GM23338 (cell line): ENCODE measurements at regions not wholly inside any gene's neighbourhood (a gene's known extent, or its start where the extent isn't known, plus 50 kb on each side); places are given as distances from the start of the nearest gene placed in this dataset.

Experiments
- ATAC-seq: fragments of 200-7000 bp; cut with Tn5 transposase; 3 replicates; pipeline ENCODE4 v1.9.1; 2020
- DNase-seq: peaks from one replicate; pipeline ENCODE4 v3.0.0-alpha.2; 2015; ENCODE audit warnings: low spot score
- H2AFZ ChIP-seq: fragments of 200-600 bp; sonication (generic); 2 replicates; pipeline ENCODE4 v1.8.0; 2016; ENCODE audit warnings: antibody characterized with exemption, mild to moderate bottlenecking, moderate library complexity
- H3F3A ChIP-seq: fragments of 200-600 bp; sonication (generic); replicated peaks from 2 replicates; pipeline ENCODE4 v1.8.0; 2017; ENCODE audit warnings: antibody characterized with exemption, mixed run types, low read depth
- H3K27ac ChIP-seq: fragments of 200-600 bp; sonication (generic); 2 replicates; pipeline ENCODE4 v1.6.1; 2016; ENCODE audit warnings: low read depth
- H3K27me3 ChIP-seq: fragments of 200-600 bp; sonication (generic); 2 replicates; pipeline ENCODE4 v1.8.0; 2016; ENCODE audit warnings: mild to moderate bottlenecking, mixed run types, moderate library complexity; ENCODE audit not compliant: insufficient read depth
- H3K36me3 ChIP-seq: fragments of 200-600 bp; sonication (generic); 2 replicates; pipeline ENCODE4 v1.8.0; 2016; ENCODE audit warnings: mild to moderate bottlenecking; ENCODE audit not compliant: insufficient read depth
- H3K4me1 ChIP-seq: fragments of 200-600 bp; sonication (generic); 2 replicates; pipeline ENCODE4 v1.8.0; 2016; ENCODE audit warnings: mild to moderate bottlenecking, moderate library complexity; ENCODE audit not compliant: insufficient read depth
- H3K4me2 ChIP-seq: fragments of 200-600 bp; sonication (generic); 2 replicates; pipeline ENCODE4 v1.7.1; 2017; ENCODE audit warnings: mixed run types
- H3K4me3 ChIP-seq: fragments of 200-600 bp; sonication (generic); 2 replicates; pipeline ENCODE4 v1.6.1; 2016; ENCODE audit warnings: mixed run types
- H3K79me2 ChIP-seq: fragments of 200-600 bp; sonication (generic); replicated peaks from 2 replicates; pipeline ENCODE4 v1.8.0; 2017; ENCODE audit warnings: mild to moderate bottlenecking; ENCODE audit not compliant: insufficient read depth
- H3K9me2 ChIP-seq: fragments of 200-600 bp; sonication (generic); 2 replicates; pipeline ENCODE4 v1.8.0; 2017; ENCODE audit not compliant: insufficient read depth
- H4K20me1 ChIP-seq: fragments of 200-600 bp; sonication (generic); replicated peaks from 2 replicates; pipeline ENCODE4 v1.8.0; 2017; ENCODE audit warnings: mild to moderate bottlenecking; ENCODE audit not compliant: insufficient read depth
- H3K27ac Mint-ChIP-seq: 2 replicates; pipeline ENCODE4 v1.8.0; 2020; ENCODE audit warnings: inconsistent platforms, mild to moderate bottlenecking, moderate library complexity, mixed read lengths
- H3K27me3 Mint-ChIP-seq: 3 replicates; pipeline ENCODE4 v1.8.0; 2022; ENCODE audit warnings: low read depth, mild to moderate bottlenecking, moderate library complexity, mixed read lengths, inconsistent platforms; ENCODE audit not compliant: insufficient read depth, poor library complexity
- H3K36me3 Mint-ChIP-seq: 3 replicates; pipeline ENCODE4 v1.8.0; 2021; ENCODE audit warnings: low read depth, mild to moderate bottlenecking, inconsistent platforms, moderate library complexity, mixed read lengths
- H3K4me1 Mint-ChIP-seq: 3 replicates; pipeline ENCODE4 v1.8.0; 2020; ENCODE audit warnings: mild to moderate bottlenecking, inconsistent platforms, mixed read lengths
- H3K4me3 Mint-ChIP-seq: 3 replicates; pipeline ENCODE4 v1.8.0; 2021; ENCODE audit warnings: moderate library complexity, mild to moderate bottlenecking, inconsistent platforms, mixed read lengths
- H3K9me3 Mint-ChIP-seq: 3 replicates; pipeline ENCODE4 v1.8.0; 2020; ENCODE audit warnings: moderate library complexity, mild to moderate bottlenecking, inconsistent platforms, mixed read lengths
- CREB1 ChIP-seq: fragments of 250-450 bp; sonication (Bioruptor Pico); IDR thresholded peaks from 2 replicates; pipeline ENCODE4 v1.5.0; 2020; ENCODE audit warnings: low read depth, mild to moderate bottlenecking, moderate library complexity
- EZH2 ChIP-seq: fragments of 200-600 bp; sonication (generic); IDR thresholded peaks from one replicate; pipeline ENCODE4 v1.8.0; 2017; ENCODE audit warnings: antibody characterized with exemption, mild to moderate bottlenecking, low read depth; ENCODE audit not compliant: unreplicated experiment
- EZH2phosphoT487 ChIP-seq: fragments of 200-600 bp; sonication (generic); IDR thresholded peaks from one replicate; pipeline ENCODE4 v1.8.1; 2018; ENCODE audit warnings: antibody characterized with exemption; ENCODE audit not compliant: unreplicated experiment
- JUNB ChIP-seq: IDR thresholded peaks from one replicate; pipeline ENCODE4 v1.6.1; 2016; ENCODE audit warnings: antibody characterized with exemption; ENCODE audit not compliant: unreplicated experiment
- POLR2AphosphoS5 ChIP-seq: IDR thresholded peaks from 2 replicates; pipeline ENCODE4 v1.6.1; 2016; ENCODE audit warnings: antibody characterized with exemption, low read depth
- ZNF114 ChIP-seq: fragments of 250-450 bp; sonication (Bioruptor Pico); IDR thresholded peaks from 2 replicates; pipeline ENCODE4 v1.5.0; 2020; ENCODE audit warnings: mild to moderate bottlenecking, moderate library complexity
- TF ChIP-seq, protein P1 (sequence below): fragments of 250-450 bp; sonication (Bioruptor Pico); IDR thresholded peaks from 2 replicates; pipeline ENCODE4 v1.5.0; 2020; ENCODE audit warnings: mild to moderate bottlenecking, moderate library complexity
- TF ChIP-seq, protein P2 (sequence below), 2 experiments: fragments of 200-600 bp in 1 of 2; sonication (generic) in 1 of 2; conservative IDR thresholded peaks; 2 replicates each; pipeline versions ENCODE4 v1.5.1 to v1.6.1; 2016 to 2017; ENCODE audit warnings: antibody characterized with exemption in 2 of 2, low read depth in 2 of 2, mild to moderate bottlenecking in 2 of 2, moderate library complexity in 1 of 2

DNA sequence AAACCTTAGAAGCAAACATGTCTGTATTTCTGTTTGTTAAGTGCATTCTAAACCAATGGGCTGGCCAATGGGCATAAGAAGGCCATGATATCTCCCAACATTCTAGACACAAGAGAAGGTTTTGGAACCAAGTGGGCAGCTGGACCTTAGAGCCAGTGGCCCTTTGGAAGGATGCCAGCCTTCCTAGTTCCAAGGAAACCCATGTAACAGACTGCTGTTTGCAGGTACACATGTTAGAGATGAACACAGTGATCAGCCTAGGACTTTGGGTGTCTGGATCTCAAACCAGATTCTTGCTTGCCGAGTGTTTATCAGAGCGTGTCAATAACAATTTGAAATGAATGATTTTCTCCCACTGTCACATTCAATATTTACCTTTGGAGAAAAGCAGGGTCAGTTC, 97.5 kb upstream of the COPS8 start:
- DNase-seq (no peak), ATAC-seq (no peak)
- H2AFZ ChIP-seq, result no peak overlapping the region
- Mint-ChIP-seq H3K9me3 (peaks cover 5% of the 10 kb centered on the region), H3K27ac (no peak overlapping the region), H3K36me3 (peaks cover 3% of the 10 kb centered on the region; the same call in 1 of the 3 replicates), H3K4me3 (no peak overlapping the region), H3K4me1 (no peaks in the 10 kb centered on the region), H3K27me3 (no peaks in the 10 kb centered on the region)
- no peaks in the 10 kb centered on the region for H3F3A ChIP-seq
- H3K4me1 ChIP-seq, result no peaks in the 10 kb centered on the region
- H3K4me3 ChIP-seq, result no peak overlapping the region
- peaks cover 11% of the 10 kb centered on the region; the same call in 1 of the 2 replicates for H3K9me2 ChIP-seq
- H3K27me3 ChIP-seq, result no peaks in the 10 kb centered on the region
- H4K20me1 ChIP-seq, result no peaks in the 10 kb centered on the region
- H3K36me3 ChIP-seq, result no peaks in the 10 kb centered on the region
- no peak overlapping the region for H3K27ac ChIP-seq
- H3K79me2 ChIP-seq, result no peaks in the 10 kb centered on the region
- TF ChIP-seq ZNF114 (CRISPR knock-in tag), result no peak
- no peak overlapping the region for H3K4me2 ChIP-seq

DNA sequence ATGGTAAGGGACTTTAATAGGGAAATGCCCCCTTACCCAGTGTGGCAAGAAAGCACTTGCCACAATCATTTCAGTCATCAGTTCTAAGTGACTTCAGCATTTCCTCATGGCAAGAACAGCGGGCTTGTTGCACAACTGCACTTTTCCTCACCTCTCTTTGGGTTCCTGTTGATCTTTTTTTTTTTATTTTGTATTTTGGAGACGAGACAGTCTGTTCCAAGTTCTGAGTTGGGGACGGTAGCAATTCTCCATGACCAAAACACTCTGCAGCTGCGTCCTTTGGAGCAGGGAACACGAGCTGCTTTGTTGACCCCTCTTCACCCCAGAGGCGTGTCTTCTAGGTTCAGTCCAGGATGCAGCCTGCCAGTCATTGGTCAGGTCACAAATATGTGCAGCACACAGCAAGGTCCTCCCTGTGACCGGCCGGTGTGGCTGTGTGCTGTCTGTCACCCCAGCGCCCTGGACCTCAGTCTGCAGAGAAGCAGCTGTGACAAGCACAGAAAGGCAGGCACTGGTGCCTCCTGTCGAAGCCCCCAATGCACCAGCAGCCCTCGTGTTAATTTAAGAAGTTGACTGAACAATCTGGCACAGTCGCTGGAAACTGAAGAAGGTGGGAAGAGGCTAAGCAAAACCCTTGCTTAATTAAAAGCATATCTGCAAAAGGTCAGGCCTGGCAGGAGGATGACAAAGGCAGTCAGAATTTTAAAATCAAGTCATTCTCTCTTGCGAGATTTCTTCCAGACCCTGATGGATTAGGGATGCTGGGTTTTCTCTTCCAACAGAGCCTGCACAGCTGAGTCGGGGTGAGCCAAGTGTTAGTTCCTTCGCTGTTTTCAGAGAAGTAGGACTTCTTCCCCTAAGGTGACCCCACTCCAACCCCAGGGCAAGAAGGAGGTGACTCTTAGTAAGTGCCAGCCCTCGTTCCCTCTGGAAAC, 96.7 kb upstream of the COPS8 start:
- H3F3A ChIP-seq, result no peaks in the 10 kb centered on the region
- no peak overlapping the region for H2AFZ ChIP-seq
- no peak overlapping the region for H3K4me3 ChIP-seq
- TF ChIP-seq POLR2AphosphoS5, result no peak
- H3K79me2 ChIP-seq, result no peaks in the 10 kb centered on the region
- Mint-ChIP-seq H3K27ac (no peak overlapping the region), H3K36me3 (no peaks in the 10 kb centered on the region), H3K4me1 (no peaks in the 10 kb centered on the region), H3K9me3 (no peaks in the 10 kb centered on the region; the same call in 2 of the 3 replicates), H3K27me3 (no peaks in the 10 kb centered on the region), H3K4me3 (no peak overlapping the region)
- ATAC-seq (no peak), DNase-seq (no peak)
- H3K9me2 ChIP-seq, result peaks cover 11% of the 10 kb centered on the region; the same call in 1 of the 2 replicates
- H3K27ac ChIP-seq, result no peak overlapping the region
- no peak overlapping the region for H3K4me2 ChIP-seq
- no peaks in the 10 kb centered on the region for H3K27me3 ChIP-seq
- H4K20me1 ChIP-seq, result no peaks in the 10 kb centered on the region
- no peaks in the 10 kb centered on the region for H3K4me1 ChIP-seq
- no peaks in the 10 kb centered on the region for H3K36me3 ChIP-seq

DNA sequence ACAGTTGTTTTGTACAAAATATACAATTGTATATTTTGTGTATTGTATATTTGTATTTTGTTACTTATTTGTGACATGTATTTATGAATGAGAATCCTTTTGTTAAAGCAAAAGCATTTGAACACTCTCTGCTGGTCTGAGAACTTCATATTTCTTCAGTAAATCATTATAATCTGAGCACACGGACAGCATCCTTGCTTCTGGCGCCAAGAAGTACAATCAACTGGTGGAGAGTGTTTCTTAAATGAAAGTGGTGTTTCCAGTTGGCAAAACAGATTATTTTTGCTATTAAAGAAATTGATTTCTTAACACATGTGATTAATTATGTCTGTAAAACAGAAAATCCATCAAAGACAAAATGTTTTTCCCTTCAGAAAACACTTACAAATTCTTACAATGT, 95.1 kb upstream of the COPS8 start:
- no peaks in the 10 kb centered on the region for H3K9me3 Mint-ChIP-seq
- peaks cover 3% of the 10 kb centered on the region for H3K27me3 Mint-ChIP-seq
- Histone ChIP-seq H3K4me1 (peaks cover 12% of the 10 kb centered on the region), H3K9me2 (0 out of 2 replicates have a peak, but pooled peaks cover 3% of the 10 kb centered on the region), H3K27ac (no peak overlapping the region), H3K36me3 (no peaks in the 10 kb centered on the region), H3K27me3 (no peaks in the 10 kb centered on the region), H3K4me3 (no peak overlapping the region), H2AFZ (no peak overlapping the region), H3K4me2 (no peak overlapping the region), H3K79me2 (no peaks in the 10 kb centered on the region), H3F3A (no peaks in the 10 kb centered on the region), H4K20me1 (no peaks in the 10 kb centered on the region)
- H3K4me3 Mint-ChIP-seq, result no peak overlapping the region
- H3K27ac Mint-ChIP-seq, result no peak overlapping the region
- ATAC-seq, result no peak
- no peak for DNase-seq
- no peaks in the 10 kb centered on the region for H3K36me3 Mint-ChIP-seq
- peaks cover 13% of the 10 kb centered on the region; the same call in 2 of the 3 replicates for H3K4me1 Mint-ChIP-seq
- TF ChIP-seq, protein P1, sequence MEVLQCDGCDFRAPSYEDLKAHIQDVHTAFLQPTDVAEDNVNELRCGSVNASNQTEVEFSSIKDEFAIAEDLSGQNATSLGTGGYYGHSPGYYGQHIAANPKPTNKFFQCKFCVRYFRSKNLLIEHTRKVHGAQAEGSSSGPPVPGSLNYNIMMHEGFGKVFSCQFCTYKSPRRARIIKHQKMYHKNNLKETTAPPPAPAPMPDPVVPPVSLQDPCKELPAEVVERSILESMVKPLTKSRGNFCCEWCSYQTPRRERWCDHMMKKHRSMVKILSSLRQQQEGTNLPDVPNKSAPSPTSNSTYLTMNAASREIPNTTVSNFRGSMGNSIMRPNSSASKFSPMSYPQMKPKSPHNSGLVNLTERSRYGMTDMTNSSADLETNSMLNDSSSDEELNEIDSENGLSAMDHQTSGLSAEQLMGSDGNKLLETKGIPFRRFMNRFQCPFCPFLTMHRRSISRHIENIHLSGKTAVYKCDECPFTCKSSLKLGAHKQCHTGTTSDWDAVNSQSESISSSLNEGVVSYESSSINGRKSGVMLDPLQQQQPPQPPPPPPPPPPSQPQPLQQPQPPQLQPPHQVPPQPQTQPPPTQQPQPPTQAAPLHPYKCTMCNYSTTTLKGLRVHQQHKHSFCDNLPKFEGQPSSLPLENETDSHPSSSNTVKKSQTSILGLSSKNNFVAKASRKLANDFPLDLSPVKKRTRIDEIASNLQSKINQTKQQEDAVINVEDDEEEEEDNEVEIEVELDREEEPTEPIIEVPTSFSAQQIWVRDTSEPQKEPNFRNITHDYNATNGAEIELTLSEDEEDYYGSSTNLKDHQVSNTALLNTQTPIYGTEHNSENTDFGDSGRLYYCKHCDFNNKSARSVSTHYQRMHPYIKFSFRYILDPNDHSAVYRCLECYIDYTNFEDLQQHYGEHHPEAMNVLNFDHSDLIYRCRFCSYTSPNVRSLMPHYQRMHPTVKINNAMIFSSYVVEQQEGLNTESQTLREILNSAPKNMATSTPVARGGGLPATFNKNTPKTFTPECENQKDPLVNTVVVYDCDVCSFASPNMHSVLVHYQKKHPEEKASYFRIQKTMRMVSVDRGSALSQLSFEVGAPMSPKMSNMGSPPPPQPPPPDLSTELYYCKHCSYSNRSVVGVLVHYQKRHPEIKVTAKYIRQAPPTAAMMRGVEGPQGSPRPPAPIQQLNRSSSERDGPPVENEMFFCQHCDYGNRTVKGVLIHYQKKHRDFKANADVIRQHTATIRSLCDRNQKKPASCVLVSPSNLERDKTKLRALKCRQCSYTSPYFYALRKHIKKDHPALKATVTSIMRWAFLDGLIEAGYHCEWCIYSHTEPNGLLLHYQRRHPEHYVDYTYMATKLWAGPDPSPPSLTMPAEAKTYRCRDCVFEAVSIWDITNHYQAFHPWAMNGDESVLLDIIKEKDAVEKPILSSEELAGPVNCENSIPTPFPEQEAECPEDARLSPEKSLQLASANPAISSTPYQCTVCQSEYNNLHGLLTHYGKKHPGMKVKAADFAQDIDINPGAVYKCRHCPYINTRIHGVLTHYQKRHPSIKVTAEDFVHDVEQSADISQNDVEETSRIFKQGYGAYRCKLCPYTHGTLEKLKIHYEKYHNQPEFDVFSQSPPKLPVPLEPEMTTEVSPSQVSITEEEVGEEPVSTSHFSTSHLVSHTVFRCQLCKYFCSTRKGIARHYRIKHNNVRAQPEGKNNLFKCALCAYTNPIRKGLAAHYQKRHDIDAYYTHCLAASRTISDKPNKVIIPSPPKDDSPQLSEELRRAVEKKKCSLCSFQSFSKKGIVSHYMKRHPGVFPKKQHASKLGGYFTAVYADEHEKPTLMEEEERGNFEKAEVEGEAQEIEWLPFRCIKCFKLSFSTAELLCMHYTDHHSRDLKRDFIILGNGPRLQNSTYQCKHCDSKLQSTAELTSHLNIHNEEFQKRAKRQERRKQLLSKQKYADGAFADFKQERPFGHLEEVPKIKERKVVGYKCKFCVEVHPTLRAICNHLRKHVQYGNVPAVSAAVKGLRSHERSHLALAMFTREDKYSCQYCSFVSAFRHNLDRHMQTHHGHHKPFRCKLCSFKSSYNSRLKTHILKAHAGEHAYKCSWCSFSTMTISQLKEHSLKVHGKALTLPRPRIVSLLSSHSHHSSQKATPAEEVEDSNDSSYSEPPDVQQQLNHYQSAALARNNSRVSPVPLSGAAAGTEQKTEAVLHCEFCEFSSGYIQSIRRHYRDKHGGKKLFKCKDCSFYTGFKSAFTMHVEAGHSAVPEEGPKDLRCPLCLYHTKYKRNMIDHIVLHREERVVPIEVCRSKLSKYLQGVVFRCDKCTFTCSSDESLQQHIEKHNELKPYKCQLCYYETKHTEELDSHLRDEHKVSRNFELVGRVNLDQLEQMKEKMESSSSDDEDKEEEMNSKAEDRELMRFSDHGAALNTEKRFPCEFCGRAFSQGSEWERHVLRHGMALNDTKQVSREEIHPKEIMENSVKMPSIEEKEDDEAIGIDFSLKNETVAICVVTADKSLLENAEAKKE (CRISPR knock-in tag), result no peak
- TF ChIP-seq, protein P2, sequence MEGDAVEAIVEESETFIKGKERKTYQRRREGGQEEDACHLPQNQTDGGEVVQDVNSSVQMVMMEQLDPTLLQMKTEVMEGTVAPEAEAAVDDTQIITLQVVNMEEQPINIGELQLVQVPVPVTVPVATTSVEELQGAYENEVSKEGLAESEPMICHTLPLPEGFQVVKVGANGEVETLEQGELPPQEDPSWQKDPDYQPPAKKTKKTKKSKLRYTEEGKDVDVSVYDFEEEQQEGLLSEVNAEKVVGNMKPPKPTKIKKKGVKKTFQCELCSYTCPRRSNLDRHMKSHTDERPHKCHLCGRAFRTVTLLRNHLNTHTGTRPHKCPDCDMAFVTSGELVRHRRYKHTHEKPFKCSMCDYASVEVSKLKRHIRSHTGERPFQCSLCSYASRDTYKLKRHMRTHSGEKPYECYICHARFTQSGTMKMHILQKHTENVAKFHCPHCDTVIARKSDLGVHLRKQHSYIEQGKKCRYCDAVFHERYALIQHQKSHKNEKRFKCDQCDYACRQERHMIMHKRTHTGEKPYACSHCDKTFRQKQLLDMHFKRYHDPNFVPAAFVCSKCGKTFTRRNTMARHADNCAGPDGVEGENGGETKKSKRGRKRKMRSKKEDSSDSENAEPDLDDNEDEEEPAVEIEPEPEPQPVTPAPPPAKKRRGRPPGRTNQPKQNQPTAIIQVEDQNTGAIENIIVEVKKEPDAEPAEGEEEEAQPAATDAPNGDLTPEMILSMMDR (conservative IDR thresholded peaks at IDR 0.05; ENCODE audit: low read depth in 2 of 2), result no peak
- TF ChIP-seq EZH2phosphoT487 (no peak), EZH2 (no peak), CREB1 (CRISPR knock-in tag) (no peak), JUNB (no peak)
